ENCODE measurements at regions not wholly inside any gene's neighbourhood (a gene's known extent, or its start where the extent isn't known, plus 50 kb on each side); places are given as distances from the start of the nearest gene placed in this dataset.
"Not testable (repeated sequence)": the region's sequence is repeated elsewhere in the genome, so short reads cannot be mapped to it uniquely, and the experiment has no call there.

GRCh38 chr4:28822163-28822562 lies 1898.0 kb upstream of the PCDH7 start:
- ATAC-seq (replicated peaks; ENCODE audit: extremely low read depth, poor library complexity, severe bottlenecking): no peak
- Mint-ChIP-seq H3K4me3 (no peak overlapping the region), H3K36me3 (ENCODE audit: insufficient read depth) (no peaks in the 10 kb centered on the region), H3K4me1 (no peaks in the 10 kb centered on the region), H3K27me3 (no peaks in the 10 kb centered on the region), H3K9me3 (peaks cover 13% of the 10 kb centered on the region), H3K27ac (ENCODE audit: low read depth) (no peak overlapping the region)
- DNase-seq (ENCODE audit: low spot score in 2 of 2): no peak

- Mint-ChIP-seq H3K27me3 (no peaks in the 10 kb centered on the region), H3K36me3 (ENCODE audit: insufficient read depth) (no peaks in the 10 kb centered on the region), H3K4me1 (no peaks in the 10 kb centered on the region), H3K4me3 (no peak overlapping the region), H3K27ac (ENCODE audit: low read depth) (no peak overlapping the region), H3K9me3 (peaks cover 13% of the 10 kb centered on the region)
- no peak for ATAC-seq (replicated peaks; ENCODE audit: extremely low read depth, poor library complexity, severe bottlenecking)
- DNase-seq (ENCODE audit: low spot score in 2 of 2): no peak
Measured at GRCh38 chr4:28827866-28828265, 1892.3 kb upstream of the PCDH7 start.

DNA sequence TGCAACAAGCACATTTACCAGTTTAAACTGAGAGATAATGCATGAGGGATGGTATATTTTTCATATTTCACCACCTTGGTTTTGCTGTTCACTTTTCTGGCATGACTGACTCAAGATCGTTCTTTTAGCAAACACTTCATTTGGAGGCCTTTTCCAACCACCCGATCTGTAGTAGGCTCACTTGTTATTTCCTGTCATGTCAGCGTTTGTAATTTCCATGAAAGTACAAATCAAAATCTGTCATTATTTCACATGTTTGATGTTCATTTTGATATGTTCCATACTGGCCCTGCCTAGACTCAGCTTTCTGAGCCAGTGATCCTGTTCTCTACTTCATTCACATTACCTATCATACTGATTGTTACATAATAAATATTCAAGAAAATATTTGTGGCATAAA lies 1888.3 kb upstream of the PCDH7 start:
- Mint-ChIP-seq H3K4me1 (no peaks in the 10 kb centered on the region), H3K27me3 (no peaks in the 10 kb centered on the region), H3K9me3 (no peaks in the 10 kb centered on the region), H3K27ac (ENCODE audit: low read depth) (no peak overlapping the region), H3K4me3 (no peak overlapping the region), H3K36me3 (ENCODE audit: insufficient read depth) (no peaks in the 10 kb centered on the region)
- ATAC-seq (replicated peaks; ENCODE audit: extremely low read depth, poor library complexity, severe bottlenecking) (no peak), DNase-seq (ENCODE audit: low spot score in 2 of 2) (no peak)

- Mint-ChIP-seq H3K9me3 (no peaks in the 10 kb centered on the region), H3K4me3 (no peak overlapping the region), H3K36me3 (ENCODE audit: insufficient read depth) (no peaks in the 10 kb centered on the region), H3K4me1 (no peaks in the 10 kb centered on the region), H3K27ac (ENCODE audit: low read depth) (no peak overlapping the region), H3K27me3 (no peaks in the 10 kb centered on the region)
- ATAC-seq (replicated peaks; ENCODE audit: extremely low read depth, poor library complexity, severe bottlenecking) (no peak), DNase-seq (ENCODE audit: low spot score in 2 of 2) (no peak)
Measured at GRCh38 chr4:28832444-28832843, 1887.7 kb upstream of the PCDH7 start.

DNA sequence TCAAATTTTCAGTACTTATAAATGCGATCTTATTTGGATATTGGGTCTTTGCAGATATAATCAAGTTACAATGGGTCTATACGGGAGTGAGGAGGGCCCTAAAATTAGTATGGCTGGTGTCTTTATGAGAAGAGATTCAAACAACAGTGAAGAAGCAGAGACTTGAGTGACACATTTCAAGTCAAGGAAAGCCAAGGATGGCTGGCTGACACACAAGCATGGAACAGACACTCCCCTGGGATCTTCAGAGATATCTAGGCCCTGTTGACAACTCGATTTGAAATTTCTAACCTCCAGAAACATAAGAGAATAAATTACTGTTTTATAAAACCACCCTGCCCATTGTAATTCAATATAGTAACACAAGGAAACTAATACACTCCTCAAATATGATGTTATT lies 1886.0 kb upstream of the PCDH7 start:
- Mint-ChIP-seq H3K27me3 (no peaks in the 10 kb centered on the region), H3K4me1 (no peaks in the 10 kb centered on the region), H3K36me3 (ENCODE audit: insufficient read depth) (no peaks in the 10 kb centered on the region), H3K9me3 (peaks cover 8% of the 10 kb centered on the region), H3K4me3 (no peak overlapping the region), H3K27ac (ENCODE audit: low read depth) (no peak overlapping the region)
- ATAC-seq (replicated peaks; ENCODE audit: extremely low read depth, poor library complexity, severe bottlenecking): no peak
- DNase-seq (ENCODE audit: low spot score in 2 of 2): no peak

DNA sequence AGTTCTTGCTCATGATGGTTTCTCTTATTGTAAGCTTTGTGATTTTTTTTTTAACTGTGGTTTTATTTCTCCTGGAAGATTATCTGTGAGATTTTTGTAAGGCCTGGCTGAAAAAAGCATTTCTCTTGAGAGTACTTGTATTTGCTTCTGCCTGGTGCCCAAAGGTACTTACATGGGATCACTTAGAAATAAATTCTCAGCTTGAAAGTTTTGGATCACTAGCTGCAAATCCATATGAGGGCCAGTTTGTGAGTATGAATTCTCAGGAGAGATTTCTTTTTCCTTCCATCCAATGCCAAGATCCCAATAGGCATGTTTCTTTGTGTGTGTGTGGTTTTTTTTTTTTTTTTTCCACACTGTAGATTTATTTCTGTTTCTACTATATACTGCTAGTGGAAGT lies 1884.7 kb upstream of the PCDH7 start:
- Mint-ChIP-seq H3K27me3 (no peaks in the 10 kb centered on the region), H3K4me1 (no peaks in the 10 kb centered on the region), H3K36me3 (ENCODE audit: insufficient read depth) (no peaks in the 10 kb centered on the region), H3K4me3 (no peak overlapping the region), H3K9me3 (peaks cover 10% of the 10 kb centered on the region), H3K27ac (ENCODE audit: low read depth) (no peak overlapping the region)
- ATAC-seq (replicated peaks; ENCODE audit: extremely low read depth, poor library complexity, severe bottlenecking): no peak
- DNase-seq (ENCODE audit: low spot score in 2 of 2): no peak

- DNase-seq (ENCODE audit: low spot score in 2 of 2) (no peak), ATAC-seq (replicated peaks; ENCODE audit: extremely low read depth, poor library complexity, severe bottlenecking) (no peak)
- Mint-ChIP-seq H3K9me3 (peaks cover 35% of the 10 kb centered on the region), H3K4me1 (no peaks in the 10 kb centered on the region), H3K36me3 (ENCODE audit: insufficient read depth) (no peaks in the 10 kb centered on the region), H3K27me3 (no peaks in the 10 kb centered on the region), H3K27ac (ENCODE audit: low read depth) (no peak overlapping the region), H3K4me3 (no peak overlapping the region)
Measured at GRCh38 chr4:28842271-28842670, 1877.9 kb upstream of the PCDH7 start.

DNA sequence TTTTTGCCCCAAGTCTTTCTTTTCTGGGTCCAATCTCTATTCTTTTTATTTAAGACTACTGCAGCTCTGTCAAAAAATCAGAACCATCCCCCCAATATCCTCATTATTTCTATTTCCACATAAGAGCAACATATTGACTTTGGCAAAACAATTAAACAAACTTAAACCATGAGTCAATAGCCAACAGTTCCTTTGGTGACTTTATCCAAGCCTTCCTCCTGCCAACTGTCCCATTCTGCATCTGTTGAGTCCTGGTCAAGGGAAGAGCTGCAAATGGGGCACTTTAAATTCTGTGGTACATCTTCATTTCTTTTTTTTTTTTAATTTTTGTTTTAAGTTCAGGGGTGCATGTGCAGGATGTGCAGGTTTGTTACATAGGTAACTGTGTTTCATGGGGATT lies 1875.0 kb upstream of the PCDH7 start:
- ATAC-seq (replicated peaks; ENCODE audit: extremely low read depth, poor library complexity, severe bottlenecking) (no peak), DNase-seq (ENCODE audit: low spot score in 2 of 2) (no peak)
- Mint-ChIP-seq H3K27me3 (no peaks in the 10 kb centered on the region), H3K4me3 (no peak overlapping the region), H3K4me1 (no peaks in the 10 kb centered on the region), H3K9me3 (peaks cover 38% of the 10 kb centered on the region), H3K27ac (ENCODE audit: low read depth) (no peak overlapping the region), H3K36me3 (ENCODE audit: insufficient read depth) (no peaks in the 10 kb centered on the region)

- DNase-seq (ENCODE audit: low spot score in 2 of 2); H3K27ac Mint-ChIP-seq (ENCODE audit: low read depth); H3K36me3 Mint-ChIP-seq (ENCODE audit: insufficient read depth); ATAC-seq (replicated peaks; ENCODE audit: extremely low read depth, poor library complexity, severe bottlenecking); H3K4me1 Mint-ChIP-seq; H3K27me3 Mint-ChIP-seq; H3K4me3 Mint-ChIP-seq: not testable (repeated sequence)
- H3K9me3 Mint-ChIP-seq: peaks cover 29% of the 10 kb centered on the region
Measured at GRCh38 chr4:28857028-28857427, 1863.1 kb upstream of the PCDH7 start.

DNA sequence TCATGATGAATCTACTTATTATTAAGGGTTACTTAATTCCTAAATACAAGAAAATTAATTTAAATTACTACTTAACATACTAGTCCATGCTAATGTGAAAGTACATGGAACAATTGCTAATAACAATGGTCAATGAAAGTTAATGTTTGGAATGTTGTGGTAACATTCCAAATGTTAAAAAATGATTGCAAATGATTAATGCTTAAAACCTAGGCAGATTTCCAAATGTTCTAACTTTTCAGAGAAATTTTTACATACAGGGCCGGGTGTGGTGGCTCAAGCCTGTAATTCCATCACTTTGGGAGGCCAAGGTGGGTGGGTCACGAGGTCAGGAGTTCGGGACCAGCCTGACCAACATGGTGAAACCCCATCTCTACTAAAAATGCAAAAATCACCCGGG lies 1851.3 kb upstream of the PCDH7 start:
- H3K9me3 Mint-ChIP-seq: peaks cover 14% of the 10 kb centered on the region
- no peak overlapping the region for H3K4me3 Mint-ChIP-seq
- no peaks in the 10 kb centered on the region for H3K4me1 Mint-ChIP-seq
- H3K36me3 Mint-ChIP-seq (ENCODE audit: insufficient read depth): no peaks in the 10 kb centered on the region
- no peaks in the 10 kb centered on the region for H3K27me3 Mint-ChIP-seq
- H3K27ac Mint-ChIP-seq (ENCODE audit: low read depth): no peak overlapping the region
- DNase-seq (ENCODE audit: low spot score in 2 of 2): no peak
- ATAC-seq (replicated peaks; ENCODE audit: extremely low read depth, poor library complexity, severe bottlenecking): no peak

DNA sequence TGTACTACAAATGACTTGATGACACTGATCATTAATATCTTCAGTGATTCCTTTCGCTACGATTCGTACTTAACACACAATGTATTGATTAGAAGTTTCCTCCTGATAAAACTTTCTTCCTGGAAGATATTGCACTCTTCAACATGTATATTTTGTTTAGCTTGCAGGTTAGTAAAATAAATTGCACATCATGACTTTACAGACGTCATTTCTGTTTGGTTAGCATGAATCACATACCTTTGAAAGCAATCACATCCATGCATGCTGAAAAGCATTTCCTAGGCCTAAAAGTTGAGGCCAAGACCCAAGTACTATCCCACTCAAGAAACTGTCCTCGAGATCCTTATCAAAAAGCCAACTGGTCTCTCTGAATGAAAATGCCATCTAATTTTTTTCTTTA lies 1841.0 kb upstream of the PCDH7 start:
- Mint-ChIP-seq H3K36me3 (ENCODE audit: insufficient read depth) (peaks cover 2% of the 10 kb centered on the region), H3K27me3 (no peaks in the 10 kb centered on the region), H3K9me3 (peaks cover 13% of the 10 kb centered on the region), H3K27ac (ENCODE audit: low read depth) (no peak overlapping the region), H3K4me1 (no peaks in the 10 kb centered on the region), H3K4me3 (no peak overlapping the region)
- DNase-seq (ENCODE audit: low spot score in 2 of 2) (no peak), ATAC-seq (replicated peaks; ENCODE audit: extremely low read depth, poor library complexity, severe bottlenecking) (no peak)

DNA sequence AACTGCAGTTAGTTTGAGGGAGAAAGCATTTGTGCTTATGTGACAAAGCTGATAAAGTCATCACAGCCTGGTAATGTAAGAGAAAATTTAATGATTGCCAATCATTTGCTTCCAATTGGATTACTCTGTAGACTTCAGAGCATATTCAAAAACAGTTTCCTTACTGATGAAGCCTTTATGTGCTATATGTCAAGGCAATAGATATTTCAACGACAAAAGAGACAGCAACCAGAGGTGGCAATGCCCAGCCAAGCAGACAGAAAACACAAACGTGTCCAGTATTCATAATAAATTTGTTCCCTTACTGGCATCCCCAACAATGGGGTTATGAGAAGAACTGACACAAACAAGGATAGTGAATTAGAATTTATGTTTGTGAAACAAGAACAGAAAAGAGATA lies 1840.3 kb upstream of the PCDH7 start:
- Mint-ChIP-seq H3K4me3 (no peak overlapping the region), H3K36me3 (ENCODE audit: insufficient read depth) (peaks cover 2% of the 10 kb centered on the region), H3K4me1 (no peaks in the 10 kb centered on the region), H3K27ac (ENCODE audit: low read depth) (no peak overlapping the region), H3K27me3 (no peaks in the 10 kb centered on the region), H3K9me3 (peaks cover 16% of the 10 kb centered on the region)
- no peak for ATAC-seq (replicated peaks; ENCODE audit: extremely low read depth, poor library complexity, severe bottlenecking)
- DNase-seq (ENCODE audit: low spot score in 2 of 2): no peak

DNA sequence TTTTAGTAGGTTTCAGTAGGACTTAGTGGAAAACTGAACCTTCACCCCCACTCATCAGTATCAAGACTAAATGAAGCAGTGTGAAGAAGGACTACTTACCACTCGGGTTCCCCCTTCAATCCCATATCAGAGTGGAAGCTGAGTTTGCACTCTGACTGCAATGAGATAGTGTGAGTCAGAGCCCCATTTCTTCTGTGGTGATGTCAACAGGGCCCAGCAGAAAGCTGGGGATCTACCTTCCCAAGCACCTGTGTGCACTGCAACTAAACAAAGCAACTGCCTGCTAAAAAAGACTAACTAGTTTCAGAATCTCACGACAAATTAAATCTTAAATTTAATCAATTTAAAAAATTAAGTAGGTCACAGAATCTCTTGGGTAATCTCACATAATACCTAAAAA lies 1837.0 kb upstream of the PCDH7 start:
- Mint-ChIP-seq H3K27ac (ENCODE audit: low read depth) (no peak overlapping the region), H3K4me1 (no peaks in the 10 kb centered on the region), H3K36me3 (ENCODE audit: insufficient read depth) (no peaks in the 10 kb centered on the region), H3K27me3 (no peaks in the 10 kb centered on the region), H3K4me3 (no peak overlapping the region), H3K9me3 (peaks cover 6% of the 10 kb centered on the region)
- DNase-seq (ENCODE audit: low spot score in 2 of 2): no peak
- ATAC-seq (replicated peaks; ENCODE audit: extremely low read depth, poor library complexity, severe bottlenecking): no peak

- no peak for ATAC-seq (replicated peaks; ENCODE audit: extremely low read depth, poor library complexity, severe bottlenecking)
- peaks cover 11% of the 10 kb centered on the region for H3K9me3 Mint-ChIP-seq
- DNase-seq (ENCODE audit: low spot score in 2 of 2): no peak
- H3K4me3 Mint-ChIP-seq: no peak overlapping the region
- H3K36me3 Mint-ChIP-seq (ENCODE audit: insufficient read depth): no peaks in the 10 kb centered on the region
- no peaks in the 10 kb centered on the region for H3K27me3 Mint-ChIP-seq
- H3K27ac Mint-ChIP-seq (ENCODE audit: low read depth): no peak overlapping the region
- no peaks in the 10 kb centered on the region for H3K4me1 Mint-ChIP-seq
Measured at GRCh38 chr4:28886934-28887333, 1833.2 kb upstream of the PCDH7 start.
